Activated naive CD8-positive, alpha-beta T cell treated with anti-CD3 and anti-CD28 coated beads, Interleukin-2, amount 10 ng/mL, durations not matched to agents 7 days and 5 days (primary cell): ENCODE measurements at regions not wholly inside any gene's neighbourhood (a gene's known extent, or its start where the extent isn't known, plus 50 kb on each side); places are given as distances from the start of the nearest gene placed in this dataset.

Experiments used
- ATAC-seq: fragments of 150-1000 bp; cut with Tn5 transposase; one replicate; pipeline ENCODE4 v1.10.0; 2021; ENCODE audit warnings: low read depth, moderate library complexity
- POLR2A ChIA-PET: fragments of 350-600 bp; sonication (Branson Sonifier 250); formaldehyde crosslinking; loops from one replicate; lab custom pipeline; 2021; ENCODE audit warnings: antibody characterized with exemption; lab: Charles Lee
- DNase-seq: peaks from one replicate; pipeline ENCODE4 v3.0.0; 2021
- H3K27ac Mint-ChIP-seq: one replicate; pipeline ENCODE4 v1.8.0; 2022; ENCODE audit warnings: mild to moderate bottlenecking, mixed read lengths
- H3K27me3 Mint-ChIP-seq: one replicate; pipeline ENCODE4 v1.8.0; 2022; ENCODE audit warnings: mild to moderate bottlenecking, moderate library complexity, mixed read lengths
- H3K36me3 Mint-ChIP-seq: one replicate; pipeline ENCODE4 v1.8.0; 2021; ENCODE audit warnings: mild to moderate bottlenecking, mixed read lengths
- H3K4me1 Mint-ChIP-seq: one replicate; pipeline ENCODE4 v1.8.0; 2021; ENCODE audit warnings: mixed read lengths
- H3K4me3 Mint-ChIP-seq: one replicate; pipeline ENCODE4 v1.8.0; 2022; ENCODE audit warnings: mild to moderate bottlenecking, moderate library complexity, mixed read lengths
- H3K9me3 Mint-ChIP-seq: one replicate; pipeline ENCODE4 v1.8.0; 2021; ENCODE audit warnings: mixed read lengths

DNA sequence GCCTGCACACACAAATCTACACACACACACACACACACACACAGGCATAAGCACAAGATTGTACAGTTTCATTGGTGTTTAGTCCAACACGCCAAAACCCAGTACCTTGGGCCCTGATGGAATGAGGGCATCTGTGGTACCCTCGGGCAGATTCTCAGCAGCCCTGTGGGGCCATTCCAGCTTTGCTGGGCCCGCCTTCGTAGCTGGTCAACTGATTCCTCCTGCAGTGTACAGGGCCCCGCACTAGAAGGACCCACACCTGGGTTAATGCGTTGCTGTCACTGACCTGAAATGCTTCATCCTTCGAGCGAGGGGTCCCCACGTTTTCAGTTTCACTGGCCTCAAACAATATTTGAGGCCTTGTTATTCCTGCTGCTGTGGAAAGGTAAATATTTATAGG, 731.2 kb downstream of the BRD1 start:
- POLR2A ChIA-PET: no interaction called here
- no peaks in the 10 kb centered on the region for H3K36me3 Mint-ChIP-seq

GRCh38 chr22:49095366-49095765, 732.3 kb downstream of the BRD1 start:
- no peak overlapping the region for H3K27ac Mint-ChIP-seq
- ATAC-seq (no peak), DNase-seq (peak; percentile 20)
- POLR2A ChIA-PET: no interaction called here
- H3K36me3 Mint-ChIP-seq: no peaks in the 10 kb centered on the region
- H3K4me1 Mint-ChIP-seq: no peaks in the 10 kb centered on the region
- H3K9me3 Mint-ChIP-seq: no peaks in the 10 kb centered on the region
- no peaks in the 10 kb centered on the region for H3K27me3 Mint-ChIP-seq
- no peak overlapping the region for H3K4me3 Mint-ChIP-seq

More for the DNA sequence above, 731.2 kb downstream of the BRD1 start:
- H3K4me3 Mint-ChIP-seq: no peak overlapping the region
- H3K4me1 Mint-ChIP-seq: no peaks in the 10 kb centered on the region
- H3K9me3 Mint-ChIP-seq: no peaks in the 10 kb centered on the region
- ATAC-seq (no peak), DNase-seq (peak; percentile 14)
- H3K27ac Mint-ChIP-seq: no peak overlapping the region
- H3K27me3 Mint-ChIP-seq: no peaks in the 10 kb centered on the region

DNA sequence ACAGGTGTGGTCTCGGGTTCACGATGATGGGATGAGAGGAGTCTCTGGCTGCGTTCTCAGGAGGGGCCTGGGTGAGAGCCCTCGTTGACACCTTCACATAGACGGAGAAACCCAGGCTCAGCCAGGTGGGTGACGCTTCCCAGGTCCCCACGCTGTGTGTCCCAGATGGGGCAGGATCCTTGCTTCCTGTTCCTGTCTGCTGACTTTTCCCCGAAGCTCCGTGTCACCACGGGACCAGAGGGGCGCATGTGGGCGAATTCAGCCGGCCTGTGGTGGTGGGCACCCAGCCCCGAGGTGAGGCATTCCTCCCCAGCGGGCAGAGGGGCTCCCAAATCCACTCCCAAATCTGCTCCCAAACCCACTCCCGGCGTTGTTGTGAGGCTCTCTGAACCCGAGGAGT, 732.8 kb downstream of the BRD1 start:
- DNase-seq (no peak), ATAC-seq (no peak)
- Mint-ChIP-seq H3K9me3 (no peaks in the 10 kb centered on the region), H3K36me3 (no peaks in the 10 kb centered on the region), H3K4me1 (no peaks in the 10 kb centered on the region), H3K27ac (no peak overlapping the region), H3K4me3 (no peak overlapping the region), H3K27me3 (no peaks in the 10 kb centered on the region)
- POLR2A ChIA-PET: no interaction called here

DNA sequence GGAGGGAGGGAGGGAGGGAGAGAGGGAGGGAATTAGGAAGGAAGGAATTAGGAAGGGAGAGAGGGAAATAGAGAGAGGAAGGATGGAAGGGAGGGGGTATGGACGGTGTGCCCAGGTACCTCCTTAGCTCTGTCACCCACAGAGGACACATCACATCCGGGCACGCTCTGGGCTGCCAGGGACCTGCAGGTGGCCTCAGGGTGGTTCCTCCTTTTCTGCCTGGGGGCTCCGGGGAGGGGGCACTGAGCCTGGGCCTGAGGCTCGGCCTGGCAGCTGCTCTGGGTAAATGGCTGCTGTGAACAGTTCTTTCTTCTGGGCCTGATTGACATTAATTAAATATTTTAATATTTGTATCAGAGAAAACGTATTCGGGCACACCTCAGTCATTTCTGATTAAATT, 733.5 kb downstream of the BRD1 start:
- Mint-ChIP-seq H3K36me3 (no peaks in the 10 kb centered on the region), H3K27me3 (no peaks in the 10 kb centered on the region), H3K4me3 (no peak overlapping the region), H3K27ac (no peak overlapping the region), H3K4me1 (no peaks in the 10 kb centered on the region), H3K9me3 (no peaks in the 10 kb centered on the region)
- DNase-seq (no peak), ATAC-seq (no peak)
- POLR2A ChIA-PET: no interaction called here

GRCh38 chr22:49093192-49093880, 734.3 kb downstream of the BRD1 start:
- Mint-ChIP-seq H3K9me3 (no peaks in the 10 kb centered on the region), H3K4me3 (no peak overlapping the region), H3K27ac (no peak overlapping the region), H3K36me3 (no peaks in the 10 kb centered on the region), H3K27me3 (no peaks in the 10 kb centered on the region), H3K4me1 (no peaks in the 10 kb centered on the region)
- DNase-seq (peak; percentile 19), ATAC-seq (no peak)
- POLR2A ChIA-PET: no interaction called here

- Mint-ChIP-seq H3K9me3 (no peaks in the 10 kb centered on the region), H3K4me3 (no peak overlapping the region), H3K4me1 (no peaks in the 10 kb centered on the region), H3K27ac (no peak overlapping the region), H3K36me3 (no peaks in the 10 kb centered on the region), H3K27me3 (no peaks in the 10 kb centered on the region)
- ATAC-seq: no peak
- no peak for DNase-seq
- POLR2A ChIA-PET: no interaction called here
Observed at GRCh38 chr22:49092716-49093115, 735.0 kb downstream of the BRD1 start.

- Mint-ChIP-seq H3K36me3 (no peaks in the 10 kb centered on the region), H3K9me3 (no peaks in the 10 kb centered on the region), H3K27me3 (no peaks in the 10 kb centered on the region), H3K27ac (no peak overlapping the region), H3K4me3 (no peak overlapping the region), H3K4me1 (no peaks in the 10 kb centered on the region)
- DNase-seq (no peak), ATAC-seq (no peak)
- POLR2A ChIA-PET: no interaction called here
Observed at GRCh38 chr22:49091917-49092545, 735.6 kb downstream of the BRD1 start.

- no peaks in the 10 kb centered on the region for H3K36me3 Mint-ChIP-seq
- no peak for ATAC-seq
- H3K4me3 Mint-ChIP-seq: no peak overlapping the region
- peak; percentile 15 for DNase-seq
- POLR2A ChIA-PET: no interaction called here
- H3K4me1 Mint-ChIP-seq: no peaks in the 10 kb centered on the region
- no peaks in the 10 kb centered on the region for H3K27me3 Mint-ChIP-seq
- no peak overlapping the region for H3K27ac Mint-ChIP-seq
- H3K9me3 Mint-ChIP-seq: no peaks in the 10 kb centered on the region
Observed at GRCh38 chr22:49091451-49091850, 736.2 kb downstream of the BRD1 start.

DNA sequence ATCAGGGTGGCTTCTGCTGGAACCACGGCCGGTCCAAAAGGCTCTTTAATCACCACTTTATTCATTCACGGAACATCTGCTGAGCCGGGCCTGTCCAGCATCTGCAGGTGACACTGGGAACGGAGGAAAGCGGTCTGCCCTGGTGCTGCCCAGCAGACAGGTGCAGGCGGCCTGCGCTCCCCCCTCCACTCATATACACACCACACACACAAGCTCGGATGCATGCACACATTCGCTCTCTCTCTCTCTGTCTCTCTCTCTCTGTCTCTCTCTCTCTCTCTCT, 736.9 kb downstream of the BRD1 start:
- DNase-seq (no peak), ATAC-seq (no peak)
- no peaks in the 10 kb centered on the region for H3K36me3 Mint-ChIP-seq
- no peaks in the 10 kb centered on the region for H3K27me3 Mint-ChIP-seq
- POLR2A ChIA-PET: no interaction called here
- H3K9me3 Mint-ChIP-seq: no peaks in the 10 kb centered on the region
- H3K27ac Mint-ChIP-seq: no peak overlapping the region
- H3K4me1 Mint-ChIP-seq: no peaks in the 10 kb centered on the region
- no peak overlapping the region for H3K4me3 Mint-ChIP-seq

- no peaks in the 10 kb centered on the region for H3K9me3 Mint-ChIP-seq
- H3K27me3 Mint-ChIP-seq: no peaks in the 10 kb centered on the region
- no peaks in the 10 kb centered on the region for H3K36me3 Mint-ChIP-seq
- POLR2A ChIA-PET: no interaction called here
- no peak overlapping the region for H3K27ac Mint-ChIP-seq
- ATAC-seq (no peak), DNase-seq (peak; percentile 11)
- no peak overlapping the region for H3K4me3 Mint-ChIP-seq
- no peaks in the 10 kb centered on the region for H3K4me1 Mint-ChIP-seq
Observed at GRCh38 chr22:49090061-49090852, 737.4 kb downstream of the BRD1 start.

- Mint-ChIP-seq H3K27me3 (no peaks in the 10 kb centered on the region), H3K4me1 (no peaks in the 10 kb centered on the region), H3K4me3 (no peak overlapping the region), H3K27ac (no peak overlapping the region), H3K36me3 (no peaks in the 10 kb centered on the region), H3K9me3 (no peaks in the 10 kb centered on the region)
- POLR2A ChIA-PET: no interaction called here
- DNase-seq (peak; percentile 11), ATAC-seq (no peak)
Observed at GRCh38 chr22:49088801-49089791, 738.6 kb downstream of the BRD1 start.

DNA sequence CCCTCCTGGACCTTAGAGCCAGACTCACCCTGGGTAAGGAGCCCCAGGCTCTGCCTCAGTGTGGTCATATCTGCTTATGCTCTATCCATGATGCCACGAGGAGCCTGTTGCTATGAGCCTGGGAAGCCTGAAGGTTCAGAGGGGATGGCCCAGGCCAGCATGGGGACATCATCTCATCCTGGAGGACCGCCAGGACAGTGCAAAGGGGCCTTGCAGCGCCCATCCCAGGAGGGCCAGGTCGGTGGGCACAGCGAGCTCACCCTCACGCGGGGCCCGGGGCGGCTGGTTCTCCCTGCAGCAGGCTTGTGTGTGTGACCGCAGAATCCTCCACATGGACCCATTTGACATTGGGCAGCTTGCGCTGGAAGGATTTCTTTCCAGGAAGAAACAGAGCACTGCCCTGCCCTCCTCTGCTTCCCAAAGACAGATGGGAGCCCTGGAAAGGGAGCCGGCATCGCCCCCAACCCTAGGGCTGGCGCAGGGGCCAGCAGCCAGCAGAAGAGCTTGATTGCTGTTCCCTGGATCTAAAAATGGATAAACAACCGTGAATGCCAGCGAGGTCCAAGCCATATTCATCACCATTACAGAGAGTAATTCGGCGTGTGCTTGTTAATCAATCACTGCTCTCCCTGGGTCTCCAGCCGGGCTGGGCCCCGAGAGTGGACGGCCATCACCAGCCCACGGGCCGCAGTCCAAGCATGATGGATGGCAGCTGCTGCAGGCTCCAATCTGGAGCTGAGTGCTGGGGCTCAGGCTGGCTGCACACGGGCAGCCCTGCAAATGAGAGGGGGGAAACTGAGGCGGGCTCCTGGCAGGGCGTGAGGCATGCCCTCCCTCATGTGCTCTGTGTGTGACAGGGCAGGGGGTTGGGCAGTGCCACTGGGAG, 739.7 kb downstream of the BRD1 start:
- no peaks in the 10 kb centered on the region for H3K4me1 Mint-ChIP-seq
- ATAC-seq (no peak), DNase-seq (peak; percentile 17)
- no peak overlapping the region for H3K27ac Mint-ChIP-seq
- H3K9me3 Mint-ChIP-seq: no peaks in the 10 kb centered on the region
- no peaks in the 10 kb centered on the region for H3K27me3 Mint-ChIP-seq
- no peaks in the 10 kb centered on the region for H3K36me3 Mint-ChIP-seq
- POLR2A ChIA-PET: no interaction called here
- no peak overlapping the region for H3K4me3 Mint-ChIP-seq
